GM23338 (cell line): ENCODE measurements at regions not wholly inside any gene's neighbourhood (a gene's known extent, or its start where the extent isn't known, plus 50 kb on each side); places are given as distances from the start of the nearest gene placed in this dataset.

Source experiments
- ATAC-seq: fragments of 200-7000 bp; cut with Tn5 transposase; 3 replicates; pipeline ENCODE4 v1.9.1; 2020
- DNase-seq: peaks from one replicate; pipeline ENCODE4 v3.0.0-alpha.2; 2015; ENCODE audit warnings: low spot score
- H2AFZ ChIP-seq: fragments of 200-600 bp; sonication (generic); 2 replicates; pipeline ENCODE4 v1.8.0; 2016; ENCODE audit warnings: antibody characterized with exemption, mild to moderate bottlenecking, moderate library complexity
- H3F3A ChIP-seq: fragments of 200-600 bp; sonication (generic); replicated peaks from 2 replicates; pipeline ENCODE4 v1.8.0; 2017; ENCODE audit warnings: antibody characterized with exemption, mixed run types, low read depth
- H3K27ac ChIP-seq: fragments of 200-600 bp; sonication (generic); 2 replicates; pipeline ENCODE4 v1.6.1; 2016; ENCODE audit warnings: low read depth
- H3K27me3 ChIP-seq: fragments of 200-600 bp; sonication (generic); 2 replicates; pipeline ENCODE4 v1.8.0; 2016; ENCODE audit warnings: mild to moderate bottlenecking, mixed run types, moderate library complexity; ENCODE audit not compliant: insufficient read depth
- H3K36me3 ChIP-seq: fragments of 200-600 bp; sonication (generic); 2 replicates; pipeline ENCODE4 v1.8.0; 2016; ENCODE audit warnings: mild to moderate bottlenecking; ENCODE audit not compliant: insufficient read depth
- H3K4me1 ChIP-seq: fragments of 200-600 bp; sonication (generic); 2 replicates; pipeline ENCODE4 v1.8.0; 2016; ENCODE audit warnings: mild to moderate bottlenecking, moderate library complexity; ENCODE audit not compliant: insufficient read depth
- H3K4me2 ChIP-seq: fragments of 200-600 bp; sonication (generic); 2 replicates; pipeline ENCODE4 v1.7.1; 2017; ENCODE audit warnings: mixed run types
- H3K4me3 ChIP-seq: fragments of 200-600 bp; sonication (generic); 2 replicates; pipeline ENCODE4 v1.6.1; 2016; ENCODE audit warnings: mixed run types
- H3K79me2 ChIP-seq: fragments of 200-600 bp; sonication (generic); replicated peaks from 2 replicates; pipeline ENCODE4 v1.8.0; 2017; ENCODE audit warnings: mild to moderate bottlenecking; ENCODE audit not compliant: insufficient read depth
- H3K9me2 ChIP-seq: fragments of 200-600 bp; sonication (generic); 2 replicates; pipeline ENCODE4 v1.8.0; 2017; ENCODE audit not compliant: insufficient read depth
- H4K20me1 ChIP-seq: fragments of 200-600 bp; sonication (generic); replicated peaks from 2 replicates; pipeline ENCODE4 v1.8.0; 2017; ENCODE audit warnings: mild to moderate bottlenecking; ENCODE audit not compliant: insufficient read depth
- H3K27ac Mint-ChIP-seq: 2 replicates; pipeline ENCODE4 v1.8.0; 2020; ENCODE audit warnings: inconsistent platforms, mild to moderate bottlenecking, moderate library complexity, mixed read lengths
- H3K27me3 Mint-ChIP-seq: 3 replicates; pipeline ENCODE4 v1.8.0; 2022; ENCODE audit warnings: low read depth, mild to moderate bottlenecking, moderate library complexity, mixed read lengths, inconsistent platforms; ENCODE audit not compliant: insufficient read depth, poor library complexity
- H3K36me3 Mint-ChIP-seq: 3 replicates; pipeline ENCODE4 v1.8.0; 2021; ENCODE audit warnings: low read depth, mild to moderate bottlenecking, inconsistent platforms, moderate library complexity, mixed read lengths
- H3K4me1 Mint-ChIP-seq: 3 replicates; pipeline ENCODE4 v1.8.0; 2020; ENCODE audit warnings: mild to moderate bottlenecking, inconsistent platforms, mixed read lengths
- H3K4me3 Mint-ChIP-seq: 3 replicates; pipeline ENCODE4 v1.8.0; 2021; ENCODE audit warnings: moderate library complexity, mild to moderate bottlenecking, inconsistent platforms, mixed read lengths
- H3K9me3 Mint-ChIP-seq: 3 replicates; pipeline ENCODE4 v1.8.0; 2020; ENCODE audit warnings: moderate library complexity, mild to moderate bottlenecking, inconsistent platforms, mixed read lengths
- ETS1 ChIP-seq: IDR thresholded peaks from 2 replicates; pipeline ENCODE4 v1.6.1; 2016; ENCODE audit warnings: antibody characterized with exemption
- EZH2 ChIP-seq: fragments of 200-600 bp; sonication (generic); IDR thresholded peaks from one replicate; pipeline ENCODE4 v1.8.0; 2017; ENCODE audit warnings: antibody characterized with exemption, mild to moderate bottlenecking, low read depth; ENCODE audit not compliant: unreplicated experiment
- NANOG ChIP-seq: IDR thresholded peaks from 2 replicates; pipeline ENCODE4 v1.6.1; 2016; ENCODE audit warnings: antibody characterized with exemption, borderline replicate concordance
- ZNF114 ChIP-seq: fragments of 250-450 bp; sonication (Bioruptor Pico); IDR thresholded peaks from 2 replicates; pipeline ENCODE4 v1.5.0; 2020; ENCODE audit warnings: mild to moderate bottlenecking, moderate library complexity
- ZNF462 ChIP-seq: fragments of 250-450 bp; sonication (Bioruptor Pico); IDR thresholded peaks from 2 replicates; pipeline ENCODE4 v1.5.0; 2020; ENCODE audit warnings: mild to moderate bottlenecking, moderate library complexity

GRCh38 chr9:82488313-82489200 is 500.0 kb downstream of the SPATA31D1 start:
- H3K4me1 ChIP-seq, result peaks cover 6% of the 10 kb centered on the region; the same call in 1 of the 2 replicates
- H3K9me2 ChIP-seq, result no peaks in the 10 kb centered on the region
- DNase-seq, result no peak
- TF ChIP-seq ETS1 (no peak), EZH2 (no peak), ZNF462 (CRISPR knock-in tag) (no peak), ZNF114 (CRISPR knock-in tag) (no peak), NANOG (no peak)
- Mint-ChIP-seq H3K27ac (no peak overlapping the region; the same call in 1 of the 2 replicates), H3K27me3 (peaks cover 2% of the 10 kb centered on the region), H3K4me1 (peaks cover 18% of the 10 kb centered on the region; the same call in 2 of the 3 replicates), H3K4me3 (no peak overlapping the region), H3K36me3 (no peaks in the 10 kb centered on the region), H3K9me3 (no peaks in the 10 kb centered on the region)
- no peak overlapping the region for H3K27ac ChIP-seq
- no peak overlapping the region for H3K4me2 ChIP-seq
- no peaks in the 10 kb centered on the region for H3K27me3 ChIP-seq
- H3K36me3 ChIP-seq, result no peaks in the 10 kb centered on the region
- no peaks in the 10 kb centered on the region for H3F3A ChIP-seq
- no peak overlapping the region for H3K4me3 ChIP-seq
- ATAC-seq, result no peak
- no peaks in the 10 kb centered on the region for H3K79me2 ChIP-seq
- H2AFZ ChIP-seq, result peak overlapping the region; percentile 72
- H4K20me1 ChIP-seq, result no peaks in the 10 kb centered on the region
